AG04449 (cell line): ENCODE measurements at regions not wholly inside any gene's neighbourhood (a gene's known extent, or its start where the extent isn't known, plus 50 kb on each side); places are given as distances from the start of the nearest gene placed in this dataset.
A peak's percentile ranks its signal among the peaks of the same experiment; 100 is the strongest.

ENCODE experiments used
- CTCF ChIA-PET: fragments of 350-600 bp; formaldehyde crosslinking; extraction: SDS; loops from one replicate; lab custom pipeline; 2021; ENCODE audit warnings: antibody characterized with exemption; lab: Yijun Ruan, JAX
- POLR2A ChIA-PET: fragments of 400-600, 350-600 bp; formaldehyde crosslinking; extraction: SDS; loops from one replicate; lab custom pipeline; 2020; ENCODE audit warnings: antibody characterized with exemption, inconsistent platforms; lab: Yijun Ruan, JAX
- DNase-seq: peaks from one replicate; pipeline ENCODE4 v3.0.0-alpha.2; 2010; ENCODE audit warnings: low read depth, low spot score
- H3K4me3 ChIP-seq: 2 replicates; pipeline ENCODE4 v1.5.1; 2011; ENCODE audit warnings: low read depth, mild to moderate bottlenecking, control low read depth, low read length
- TF ChIP-seq, protein P1 (sequence below): IDR thresholded peaks from one replicate; pipeline ENCODE4 v1.5.1; 2011; ENCODE audit warnings: mild to moderate bottlenecking, moderate library complexity, low read length, control low read depth, inconsistent platforms; ENCODE audit not compliant: insufficient read depth; ENCODE audit errors: missing control alignments

DNA sequence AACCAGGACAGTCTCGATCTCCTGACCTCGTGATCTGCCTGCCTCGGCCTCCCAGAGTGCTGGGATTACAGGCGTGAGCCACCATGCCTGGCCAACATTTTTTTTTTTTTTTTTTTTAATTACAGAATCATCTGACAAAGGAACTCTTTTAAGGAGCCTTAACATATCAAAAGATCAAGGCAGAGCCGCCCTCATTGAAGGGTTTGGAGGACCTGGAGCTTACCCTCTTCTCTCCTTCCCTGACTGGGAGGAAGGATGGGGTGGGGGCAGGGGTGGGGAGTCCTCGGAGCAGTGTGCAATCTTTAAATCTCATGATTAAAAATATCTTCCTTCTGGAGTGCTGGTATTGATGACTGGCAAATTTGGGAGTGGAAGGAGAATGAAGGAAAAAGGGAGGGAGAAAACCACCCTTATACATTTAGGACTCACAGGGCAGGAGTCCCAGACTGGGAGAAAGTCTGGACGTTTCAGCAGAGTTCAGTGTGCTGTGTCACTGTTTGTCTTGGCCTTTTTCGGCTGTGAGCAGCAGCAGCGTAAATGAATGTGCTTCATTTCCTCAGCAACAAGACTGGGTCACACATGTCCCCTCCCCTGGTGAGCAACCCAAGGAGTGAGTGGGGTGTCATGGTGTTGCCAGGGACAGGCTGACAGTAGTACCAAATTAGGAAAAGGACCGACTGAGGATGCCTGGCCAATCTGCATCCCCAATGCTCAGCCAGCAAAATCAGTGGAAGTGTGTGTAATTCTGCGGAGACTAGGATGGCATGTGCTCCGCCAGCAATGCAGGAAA is 115.3 kb upstream of the BNC2 start:
- no peak overlapping the region for H3K4me3 ChIP-seq
- TF ChIP-seq, protein P1, sequence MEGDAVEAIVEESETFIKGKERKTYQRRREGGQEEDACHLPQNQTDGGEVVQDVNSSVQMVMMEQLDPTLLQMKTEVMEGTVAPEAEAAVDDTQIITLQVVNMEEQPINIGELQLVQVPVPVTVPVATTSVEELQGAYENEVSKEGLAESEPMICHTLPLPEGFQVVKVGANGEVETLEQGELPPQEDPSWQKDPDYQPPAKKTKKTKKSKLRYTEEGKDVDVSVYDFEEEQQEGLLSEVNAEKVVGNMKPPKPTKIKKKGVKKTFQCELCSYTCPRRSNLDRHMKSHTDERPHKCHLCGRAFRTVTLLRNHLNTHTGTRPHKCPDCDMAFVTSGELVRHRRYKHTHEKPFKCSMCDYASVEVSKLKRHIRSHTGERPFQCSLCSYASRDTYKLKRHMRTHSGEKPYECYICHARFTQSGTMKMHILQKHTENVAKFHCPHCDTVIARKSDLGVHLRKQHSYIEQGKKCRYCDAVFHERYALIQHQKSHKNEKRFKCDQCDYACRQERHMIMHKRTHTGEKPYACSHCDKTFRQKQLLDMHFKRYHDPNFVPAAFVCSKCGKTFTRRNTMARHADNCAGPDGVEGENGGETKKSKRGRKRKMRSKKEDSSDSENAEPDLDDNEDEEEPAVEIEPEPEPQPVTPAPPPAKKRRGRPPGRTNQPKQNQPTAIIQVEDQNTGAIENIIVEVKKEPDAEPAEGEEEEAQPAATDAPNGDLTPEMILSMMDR, result no peak
- ChIA-PET CTCF (interaction anchor here (0.9 kb wide), 1 partner anchor 12 kb away, joined by 5 read pairs; no protein-coding TSS in a partner anchor), POLR2A (interaction anchor here (1.2 kb wide), 1 partner anchor 114 kb away, joined by 4 read pairs; no protein-coding TSS in a partner anchor)
- DNase-seq, result peak; percentile 72

- ChIA-PET CTCF (no interaction called here), POLR2A (no interaction called here)
- TF ChIP-seq, protein P1, result no peak
- H3K4me3 ChIP-seq, result no peak overlapping the region
- no peak for DNase-seq
Observed at GRCh38 chr9:16982780-16983310, 112.4 kb upstream of the BNC2 start.

DNA sequence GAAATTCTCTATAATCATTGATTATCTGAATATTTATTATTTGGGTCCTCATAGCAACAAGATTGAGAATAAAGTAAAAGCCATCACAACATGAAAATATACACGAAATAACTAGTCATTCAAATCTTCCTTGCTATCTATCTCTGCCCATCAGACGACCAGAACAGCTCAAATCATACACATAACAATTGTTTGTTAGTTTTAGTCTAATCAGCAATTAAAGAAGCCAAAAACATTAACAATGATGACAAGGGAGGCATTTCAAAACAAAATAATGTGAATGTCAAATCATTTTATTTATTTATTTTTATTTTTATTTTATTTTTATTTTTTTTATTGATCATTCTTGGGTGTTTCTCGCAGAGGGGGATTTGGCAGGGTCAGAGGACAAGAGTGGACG is 106.0 kb upstream of the BNC2 start:
- no peak overlapping the region for H3K4me3 ChIP-seq
- TF ChIP-seq, protein P1, result no peak
- ChIA-PET CTCF (interaction anchor here (0.9 kb wide), 1 partner anchor 13 kb away, joined by 3 read pairs; no protein-coding TSS in a partner anchor), POLR2A (no interaction called here)
- no peak for DNase-seq

DNA sequence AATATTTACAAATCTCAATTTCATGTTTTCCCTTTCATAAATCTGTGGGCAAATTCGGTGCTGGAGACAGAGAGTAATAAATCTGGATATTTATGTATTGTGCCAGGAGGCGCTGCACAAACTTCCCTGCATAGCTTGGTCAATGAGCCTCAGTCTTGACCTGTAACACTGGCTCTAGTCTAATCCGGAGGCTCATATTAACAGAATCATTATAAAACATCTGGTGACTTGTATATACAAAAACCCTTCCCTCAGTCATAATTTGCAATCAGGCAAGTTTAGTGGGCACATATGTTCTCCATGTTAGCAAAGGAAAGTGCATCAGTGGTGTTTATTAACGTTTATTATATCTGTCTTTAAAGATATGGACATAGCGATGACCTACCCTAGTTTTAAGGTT is 104.0 kb upstream of the BNC2 start:
- POLR2A ChIA-PET, result no interaction called here
- no peak overlapping the region for H3K4me3 ChIP-seq
- CTCF ChIA-PET, result no interaction called here
- TF ChIP-seq, protein P1, result no peak
- DNase-seq, result no peak

- TF ChIP-seq, protein P1, result no peak
- ChIA-PET POLR2A (interaction anchor here (0.7 kb wide), 1 partner anchor 16 kb away, joined by 3 read pairs; no protein-coding TSS in a partner anchor), CTCF (no interaction called here)
- no peak overlapping the region for H3K4me3 ChIP-seq
- DNase-seq, result no peak
Observed at GRCh38 chr9:16970321-16970720, 99.9 kb upstream of the BNC2 start.

DNA sequence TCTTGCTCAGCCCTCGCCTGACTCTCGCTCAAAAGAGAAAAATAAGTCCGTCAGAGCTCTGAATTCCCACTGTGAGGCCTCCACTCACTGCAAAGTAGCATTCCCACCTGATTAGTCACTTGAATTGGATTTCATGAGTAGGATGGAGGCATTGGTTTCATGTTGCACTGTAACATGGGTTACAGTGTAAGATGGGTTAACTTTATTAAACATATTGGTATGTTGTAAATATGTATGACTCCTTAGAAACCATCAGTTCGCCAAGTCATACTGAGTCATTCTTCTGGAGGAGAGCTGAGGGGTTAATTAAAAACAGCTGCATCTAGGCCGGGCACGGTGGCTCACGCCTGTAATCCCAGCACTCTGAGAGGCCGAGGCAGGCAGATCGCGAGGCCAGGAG is 93.8 kb upstream of the BNC2 start:
- DNase-seq, result peak; percentile 99
- no peak overlapping the region for H3K4me3 ChIP-seq
- CTCF ChIA-PET, result interaction anchor here (0.9 to 1.3 kb wide), 2 partner anchors 9 to 15 kb away, joined by 3 read pairs; no protein-coding TSS in a partner anchor
- POLR2A ChIA-PET, result no interaction called here
- TF ChIP-seq, protein P1, result no peak
